ENCODE measurements at regions not wholly inside any gene's neighbourhood (a gene's known extent, or its start where the extent isn't known, plus 50 kb on each side); places are given as distances from the start of the nearest gene placed in this dataset.

DNA sequence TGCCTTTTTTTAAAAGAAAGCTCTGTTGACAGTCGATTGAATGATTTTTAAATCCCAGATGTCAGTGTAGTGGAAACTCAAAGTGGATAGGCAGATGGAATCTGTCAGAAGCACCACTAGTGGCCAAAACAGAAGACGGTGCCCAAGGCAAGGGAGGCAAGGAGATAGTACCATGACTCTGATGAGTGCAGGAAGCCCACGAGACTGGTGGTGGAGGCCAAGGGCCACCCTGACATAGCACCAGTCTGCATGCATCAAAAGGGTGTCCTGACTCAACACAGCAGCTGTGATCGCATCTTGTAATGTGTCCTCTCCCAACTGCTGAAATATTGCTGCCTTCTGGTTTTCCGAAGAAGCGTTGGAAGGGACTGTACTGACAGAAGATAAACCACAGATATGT, 124.1 kb upstream of the PAPPA2 start:
- TF ChIP-seq EP300 (IDR thresholded peaks at IDR 0.05; ENCODE audit: borderline replicate concordance), result no peak
- TF ChIP-seq CREB1 (IDR thresholded peaks at IDR 0.05; ENCODE audit: low read depth), result no peak

All from Ishikawa (cell line).